H1 (cell line): ENCODE measurements at regions not wholly inside any gene's neighbourhood (a gene's known extent, or its start where the extent isn't known, plus 50 kb on each side); places are given as distances from the start of the nearest gene placed in this dataset.

Experiments
- BCL11A ChIP-seq, 2 experiments: IDR thresholded peaks; one replicate each; pipeline ENCODE4 v1.6.1; 2011; ENCODE audit warnings: low read depth in 2 of 2, low read length in 2 of 2, mild to moderate bottlenecking in 2 of 2
- EGR1 ChIP-seq: IDR thresholded peaks from 2 replicates; pipeline ENCODE4 v1.6.1; 2011; ENCODE audit warnings: low read depth, low read length, borderline replicate concordance
- EP300 ChIP-seq, 2 experiments: IDR thresholded peaks; 1 replicate in 1 of 2; 2 replicates in 1 of 2; pipeline ENCODE4 v1.6.1; 2011 to 2012; ENCODE audit warnings: low read depth in 2 of 2, low read length in 2 of 2, mild to moderate bottlenecking in 2 of 2, borderline replicate concordance in 1 of 2, inconsistent platforms in 1 of 2, moderate library complexity in 1 of 2
- RFX5 ChIP-seq: IDR thresholded peaks from 2 replicates; pipeline ENCODE4 v1.6.1; 2011; ENCODE audit warnings: low read depth, low read length, improper control_type of control experiment, borderline replicate concordance
- SIN3A ChIP-seq, 2 experiments: IDR thresholded peaks in 1 of 2; conservative IDR thresholded peaks in 1 of 2; 2 replicates each; pipeline ENCODE4 v1.6.1; 2011 to 2012; ENCODE audit warnings: low read length in 2 of 2, improper control_type of control experiment in 1 of 2, low read depth in 1 of 2, mild to moderate bottlenecking in 1 of 2
- SP2 ChIP-seq: IDR thresholded peaks from 2 replicates; pipeline ENCODE4 v1.6.1; 2012; ENCODE audit warnings: mild to moderate bottlenecking, low read length, inconsistent platforms
- TAF1 ChIP-seq: IDR thresholded peaks from 2 replicates; pipeline ENCODE4 v1.6.1; 2011; ENCODE audit warnings: mild to moderate bottlenecking, low read depth, low read length
- TCF12 ChIP-seq: IDR thresholded peaks from 2 replicates; pipeline ENCODE4 v1.6.1; 2011; ENCODE audit warnings: low read depth, mild to moderate bottlenecking, low read length
- ZNF274 ChIP-seq: IDR thresholded peaks from 2 replicates; pipeline ENCODE4 v1.7.0; 2012; ENCODE audit warnings: low read length, borderline replicate concordance; ENCODE audit errors: extremely low read depth

DNA sequence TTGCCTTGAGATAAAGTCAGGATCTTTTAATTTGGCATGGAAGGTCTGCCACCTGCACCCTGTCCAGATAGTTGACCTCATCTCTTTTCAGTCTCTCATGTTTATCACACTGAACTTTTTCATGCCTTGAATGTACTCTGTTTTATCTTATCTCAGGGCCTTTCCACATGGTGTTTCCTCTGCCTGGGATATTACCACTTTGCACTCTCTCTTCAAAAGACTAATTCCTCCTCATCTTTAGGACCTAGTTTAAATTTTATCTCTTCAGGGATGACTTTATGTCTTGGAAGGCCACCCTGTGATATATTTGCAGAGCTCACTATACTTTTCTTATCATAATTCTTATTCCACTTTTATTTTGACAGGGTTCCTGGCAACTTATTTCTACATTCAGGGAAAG lies 150.0 kb downstream of the DNAJB9 start:
- TF ChIP-seq ZNF274 (no peak), BCL11A (IDR thresholded peaks at IDR 0.05; ENCODE audit: low read depth in 2 of 2, low read length in 2 of 2) (no peak), SP2 (no peak), TAF1 (no peak), TCF12 (no peak), RFX5 (no peak), SIN3A (conservative IDR thresholded peaks at IDR 0.05 in 1 of 2, IDR thresholded peaks at IDR 0.05 in 1 of 2; ENCODE audit: low read depth in 1 of 2, low read length in 2 of 2) (no peak), EP300 (IDR thresholded peaks at IDR 0.05; ENCODE audit: borderline replicate concordance in 1 of 2, low read depth in 2 of 2, low read length in 2 of 2) (no peak), EGR1 (no peak)
